GM18505 (cell line): ENCODE measurements at regions not wholly inside any gene's neighbourhood (a gene's known extent, or its start where the extent isn't known, plus 50 kb on each side); places are given as distances from the start of the nearest gene placed in this dataset.

Experiments used
- ATAC-seq: cut with Tn5 transposase; IDR thresholded peaks from one replicate; pipeline ENCODE4 v1.9.1; 2021; ENCODE audit not compliant: unreplicated experiment
- POLR2A ChIP-seq: IDR thresholded peaks from 4 replicates; pipeline ENCODE4 v1.6.1; 2011; ENCODE audit warnings: borderline replicate concordance; ENCODE audit not compliant: insufficient read depth, insufficient read length; ENCODE audit errors: extremely low read depth

GRCh38 chr5:165227515-165227914 is 1722.1 kb downstream of the MAT2B start:
- TF ChIP-seq POLR2A: no peak
- ATAC-seq: no peak

DNA sequence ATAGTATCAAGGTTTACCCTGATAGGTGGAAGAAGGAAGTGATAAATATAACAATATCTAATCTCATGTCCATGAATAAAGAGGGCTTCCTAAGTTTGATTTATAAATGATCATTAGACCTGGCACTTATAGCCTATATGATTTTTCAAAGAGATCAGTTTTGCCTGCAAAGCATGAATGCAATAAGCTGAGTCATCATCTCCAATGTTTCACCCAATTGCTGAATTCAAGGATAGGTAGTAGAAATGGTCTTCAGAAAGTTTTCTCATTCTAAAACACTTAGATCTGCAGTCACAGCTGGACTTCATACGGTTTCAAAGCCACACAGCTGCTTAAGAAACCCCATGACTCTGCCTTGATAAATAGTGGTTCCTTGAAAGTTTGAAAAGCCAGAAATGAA is 1722.8 kb downstream of the MAT2B start:
- TF ChIP-seq POLR2A: no peak
- ATAC-seq: no peak

GRCh38 chr5:165231821-165232508 is 1726.5 kb downstream of the MAT2B start:
- no peak for TF ChIP-seq POLR2A
- ATAC-seq: no peak

DNA sequence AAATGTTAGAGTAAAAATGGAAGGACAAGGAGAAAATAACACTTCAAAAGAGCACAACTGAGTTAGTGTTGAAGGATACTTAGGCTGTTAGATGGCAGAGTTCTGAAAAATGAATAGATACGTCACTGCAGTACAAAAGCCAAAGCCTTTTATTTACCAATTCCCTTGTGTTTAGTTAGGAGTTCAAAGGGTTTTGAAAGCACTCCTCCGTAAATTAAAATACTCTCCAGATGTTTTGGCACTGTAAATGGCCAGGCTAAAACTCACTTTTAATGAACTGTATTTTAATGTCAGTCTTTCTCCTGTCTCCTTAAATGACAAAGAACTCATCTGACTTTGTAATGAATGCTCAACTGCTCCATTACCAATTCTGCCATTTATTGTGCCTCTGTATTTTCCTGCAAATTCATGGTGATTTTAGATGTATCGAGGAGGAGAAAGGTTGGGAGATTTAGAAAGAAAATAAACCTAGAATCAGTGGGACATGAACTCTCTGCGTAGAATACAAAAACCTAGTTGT is 1727.2 kb downstream of the MAT2B start:
- no peak for TF ChIP-seq POLR2A
- ATAC-seq: no peak

DNA sequence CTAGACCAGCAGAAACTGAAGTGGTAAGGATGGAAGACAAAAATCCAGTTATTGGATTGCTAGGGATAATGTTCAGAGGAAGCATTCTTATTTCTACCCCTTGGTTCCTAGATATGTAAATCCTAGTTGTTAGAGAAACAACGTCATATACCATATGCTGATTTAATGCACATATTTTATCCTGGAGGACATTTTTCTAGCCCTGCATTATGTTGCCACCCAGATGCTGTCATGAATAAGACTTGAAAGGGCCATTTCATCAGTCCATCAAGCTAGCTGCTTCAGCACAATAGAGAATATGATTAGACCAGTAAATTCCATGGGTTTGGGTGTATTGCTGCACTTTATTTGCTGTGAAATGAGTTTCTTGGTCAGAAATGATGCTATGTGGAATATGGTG is 1736.4 kb downstream of the MAT2B start:
- ATAC-seq: no peak
- no peak for TF ChIP-seq POLR2A

GRCh38 chr5:165242646-165243045 is 1737.2 kb downstream of the MAT2B start:
- no peak for ATAC-seq
- no peak for TF ChIP-seq POLR2A

GRCh38 chr5:165244407-165244806 is 1739.0 kb downstream of the MAT2B start:
- no peak for TF ChIP-seq POLR2A
- ATAC-seq: no peak

GRCh38 chr5:165258197-165258771 is 1752.9 kb downstream of the MAT2B start:
- no peak for ATAC-seq

GRCh38 chr5:165260426-165260825 is 1755.0 kb downstream of the MAT2B start:
- ATAC-seq: no peak
- TF ChIP-seq POLR2A: no peak

More at GRCh38 chr5:165258197-165258771, 1752.9 kb downstream of the MAT2B start:
- no peak for TF ChIP-seq POLR2A

DNA sequence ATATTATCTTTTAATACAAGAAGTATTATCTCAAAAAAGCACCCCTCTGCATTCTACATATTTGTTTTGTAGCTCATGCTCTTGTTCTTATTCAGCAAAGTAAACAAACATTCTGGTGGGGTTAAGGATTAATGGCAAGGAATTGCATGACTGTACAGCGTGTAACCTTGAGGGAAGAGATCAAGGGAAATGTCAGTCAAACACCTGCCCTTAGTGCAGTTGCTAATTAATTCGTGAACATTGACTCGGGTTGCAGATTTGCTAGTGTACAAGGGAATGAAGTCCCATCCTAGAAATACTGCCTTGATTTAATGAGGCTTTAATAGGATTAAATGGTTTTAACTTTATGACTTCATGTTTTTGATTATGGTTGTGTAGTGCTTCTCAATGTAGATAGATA is 1758.1 kb downstream of the MAT2B start:
- TF ChIP-seq POLR2A: no peak
- ATAC-seq: no peak

DNA sequence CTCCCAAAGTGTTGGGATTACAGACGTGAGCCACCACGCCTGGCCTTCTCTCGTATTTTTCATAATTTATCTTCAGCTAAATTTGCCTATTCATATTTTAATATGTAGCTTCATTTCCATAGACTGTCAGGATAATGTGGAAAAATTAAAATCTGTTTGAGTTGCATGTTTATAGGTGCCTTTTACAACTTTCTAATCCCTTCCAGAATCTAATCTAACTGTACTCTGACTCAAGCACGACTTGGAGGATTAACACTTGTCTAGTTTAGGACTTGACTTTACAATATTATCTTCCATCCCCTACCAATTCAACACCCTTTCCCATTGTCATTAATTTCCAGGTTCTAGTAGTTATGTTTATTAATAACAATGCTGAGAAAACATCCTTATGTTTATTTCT is 1761.5 kb downstream of the MAT2B start:
- ATAC-seq: no peak
- no peak for TF ChIP-seq POLR2A

GRCh38 chr5:165272436-165272835 is 1767.0 kb downstream of the MAT2B start:
- no peak for ATAC-seq
- no peak for TF ChIP-seq POLR2A

DNA sequence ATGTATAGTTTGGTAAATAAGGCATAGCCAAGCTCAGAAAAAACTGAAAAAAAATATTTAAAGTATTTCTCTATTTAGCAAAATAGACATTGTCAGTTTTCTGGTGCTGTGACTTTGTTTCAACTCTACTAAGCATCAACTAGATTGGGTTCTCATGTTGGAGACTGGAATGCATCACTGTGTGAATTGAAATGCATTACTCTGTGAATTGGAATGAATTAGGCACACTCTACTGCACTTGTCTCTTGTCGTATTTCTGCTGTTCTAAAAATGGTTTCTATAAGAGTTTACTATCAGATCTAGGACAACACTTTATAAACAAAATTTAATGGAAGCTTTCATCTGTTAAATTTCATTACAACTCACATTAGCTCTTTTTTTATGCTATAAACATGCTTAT is 1772.2 kb downstream of the MAT2B start:
- ATAC-seq: no peak
- no peak for TF ChIP-seq POLR2A

GRCh38 chr5:165282491-165282890 is 1777.1 kb downstream of the MAT2B start:
- no peak for TF ChIP-seq POLR2A
- no peak for ATAC-seq
